RKO (cell line): ENCODE measurements at regions not wholly inside any gene's neighbourhood (a gene's known extent, or its start where the extent isn't known, plus 50 kb on each side); places are given as distances from the start of the nearest gene placed in this dataset.

Experiments
- DNase-seq: peaks from one replicate; pipeline ENCODE4 v3.0.0-alpha.2; 2016; ENCODE audit warnings: low spot score

DNA sequence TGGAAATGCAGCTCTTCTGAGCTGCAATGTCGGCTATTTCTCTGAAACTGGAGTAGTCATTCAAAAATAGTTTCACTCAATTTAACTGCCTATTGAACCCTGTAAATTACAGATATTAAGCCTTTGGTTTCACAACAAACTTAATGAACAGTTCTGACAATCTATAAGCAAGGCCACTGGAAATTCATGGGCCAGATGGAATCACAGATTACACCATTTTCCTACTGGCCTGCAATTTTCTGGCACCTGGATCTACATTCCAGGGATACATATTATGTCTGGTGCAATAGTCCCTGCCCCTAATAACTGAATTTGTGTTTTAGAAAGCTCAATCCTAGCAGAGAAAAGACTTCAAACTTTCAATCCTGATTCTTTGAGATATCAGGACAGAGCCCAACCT, 551.7 kb downstream of the RNF144A start:
- no peak for DNase-seq

DNA sequence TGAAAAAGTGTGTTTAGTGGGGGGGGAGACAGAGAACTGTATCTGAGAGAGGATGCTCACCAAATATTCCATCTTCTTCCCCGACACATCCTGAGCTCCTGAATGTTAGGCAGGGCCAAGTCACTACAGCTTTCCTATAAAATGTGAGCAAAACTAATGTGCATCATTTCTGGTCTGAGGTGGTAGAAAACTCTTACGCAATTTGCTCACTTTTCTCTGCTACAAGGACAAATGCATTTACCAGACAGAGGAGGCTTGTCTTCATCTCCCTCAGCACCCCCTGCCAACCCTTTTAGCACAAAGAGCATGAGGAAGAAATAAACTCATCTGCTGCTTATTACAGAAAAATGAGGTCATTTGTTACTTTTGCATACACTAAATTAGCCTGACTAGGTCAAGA, 554.0 kb downstream of the RNF144A start:
- no peak for DNase-seq

GRCh38 chr2:7472465-7472864, 555.3 kb downstream of the RNF144A start:
- DNase-seq = no peak

DNA sequence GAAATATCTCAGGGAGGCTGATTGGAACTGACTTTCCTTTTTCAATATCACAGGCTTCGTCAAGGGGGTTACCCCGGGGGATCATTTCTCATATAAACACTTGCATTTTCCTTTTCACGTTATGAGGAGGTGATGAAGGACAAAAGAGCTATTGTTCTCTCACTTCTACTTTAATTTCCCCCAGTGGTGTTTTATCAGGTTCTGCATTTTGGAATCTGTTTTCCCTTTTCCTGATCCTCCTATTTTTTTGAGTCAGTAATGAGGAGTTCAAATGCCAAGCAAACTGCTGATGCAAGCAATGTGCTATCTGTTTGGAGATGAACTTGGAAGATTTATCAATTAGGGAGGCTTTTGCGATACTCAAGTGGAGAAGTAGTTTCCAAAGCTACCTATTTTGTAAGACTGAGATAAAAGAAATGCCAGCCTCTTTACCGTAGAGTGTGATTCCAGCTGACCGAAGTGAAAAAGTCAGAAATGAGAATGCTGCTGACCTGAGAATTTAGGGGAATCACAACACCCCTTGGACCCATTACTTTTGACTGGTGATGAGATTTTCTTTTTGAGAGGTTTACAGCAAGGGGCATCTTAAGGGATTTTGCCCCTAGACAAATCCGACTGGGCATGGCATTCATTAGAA, 556.0 kb downstream of the RNF144A start:
- DNase-seq = no peak

DNA sequence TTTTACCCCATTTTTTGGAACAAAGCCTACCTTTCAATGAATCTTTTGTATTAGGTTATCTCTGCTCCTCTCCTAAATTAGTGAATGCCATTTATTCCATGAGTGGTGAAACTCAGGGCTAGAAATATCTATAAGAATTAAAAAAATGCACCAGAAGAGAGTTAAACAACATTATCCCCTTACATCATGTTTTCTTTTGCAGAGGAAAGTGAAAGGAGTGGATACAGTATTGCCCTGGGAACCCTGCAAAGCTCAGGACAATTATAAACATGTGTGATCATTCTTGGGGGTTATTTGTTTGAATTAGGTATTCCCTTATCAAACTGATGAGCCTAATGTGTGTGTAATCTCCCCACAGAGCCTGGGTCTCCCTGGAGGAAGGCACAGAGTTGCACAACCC, 559.2 kb downstream of the RNF144A start:
- no peak for DNase-seq

GRCh38 chr2:7479603-7480002, 562.4 kb downstream of the RNF144A start:
- DNase-seq = no peak

DNA sequence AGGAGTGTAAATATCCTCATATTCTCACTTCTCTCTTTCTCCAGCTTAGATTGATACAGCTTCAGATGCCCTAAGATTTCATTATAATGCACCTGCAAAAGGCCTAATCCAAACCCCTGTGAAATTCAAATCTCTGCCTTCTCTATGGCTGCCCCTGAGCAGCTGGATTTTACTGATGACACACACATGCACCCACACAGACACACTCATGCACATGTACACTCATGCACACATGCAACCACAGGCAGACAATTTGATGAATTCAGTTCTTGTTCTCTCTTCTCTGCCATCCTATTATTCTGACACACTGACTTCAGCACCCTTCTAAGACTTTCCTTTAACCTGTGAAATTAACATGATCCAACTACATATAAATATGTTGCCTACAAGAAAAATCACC, 563.2 kb downstream of the RNF144A start:
- no peak for DNase-seq

DNA sequence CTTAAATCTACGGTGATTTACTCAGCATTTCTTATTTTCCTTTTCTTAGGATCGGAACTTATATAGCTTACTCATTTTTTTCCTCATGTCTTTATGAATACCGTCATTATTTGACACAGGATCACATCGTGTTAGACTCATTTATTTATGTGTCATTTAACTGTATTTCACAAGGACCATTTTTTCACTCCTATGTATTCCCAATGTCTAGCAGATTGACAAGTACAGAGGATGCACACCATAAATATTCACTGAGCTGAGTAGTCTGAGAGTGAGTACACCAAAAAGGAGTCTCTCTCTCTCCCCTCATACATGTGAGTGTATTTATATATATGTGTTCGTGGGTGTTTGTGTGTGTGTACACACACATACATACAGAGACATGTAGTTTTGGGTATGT, 573.5 kb downstream of the RNF144A start:
- no peak for DNase-seq

DNA sequence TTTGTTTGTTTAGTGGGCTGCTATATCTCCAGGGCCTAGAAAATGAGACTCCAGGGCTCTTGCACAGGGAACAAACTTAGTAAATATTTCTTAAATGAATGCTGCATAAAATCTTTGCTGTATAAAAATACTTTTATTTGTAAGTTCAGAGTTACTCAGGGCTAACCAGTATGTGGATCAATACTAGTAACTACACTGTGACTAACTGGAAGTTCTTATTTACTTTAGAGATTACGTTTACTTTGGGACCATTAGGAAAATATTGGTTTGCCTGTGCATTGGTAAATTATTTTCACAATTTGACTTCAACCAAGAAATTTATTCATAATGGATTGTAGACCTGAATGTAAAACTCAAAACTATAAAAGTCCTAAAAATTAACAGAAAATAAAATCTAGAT, 575.5 kb downstream of the RNF144A start:
- no peak for DNase-seq

GRCh38 chr2:7497178-7497577, 580.0 kb downstream of the RNF144A start:
- no peak for DNase-seq

GRCh38 chr2:7499018-7499417, 581.8 kb downstream of the RNF144A start:
- DNase-seq = no peak

- DNase-seq = no peak
Observed at GRCh38 chr2:7502336-7502735, 585.1 kb downstream of the RNF144A start.

GRCh38 chr2:7508296-7508943, 591.2 kb downstream of the RNF144A start:
- no peak for DNase-seq

GRCh38 chr2:7510353-7510752, 593.1 kb downstream of the RNF144A start:
- DNase-seq = no peak

DNA sequence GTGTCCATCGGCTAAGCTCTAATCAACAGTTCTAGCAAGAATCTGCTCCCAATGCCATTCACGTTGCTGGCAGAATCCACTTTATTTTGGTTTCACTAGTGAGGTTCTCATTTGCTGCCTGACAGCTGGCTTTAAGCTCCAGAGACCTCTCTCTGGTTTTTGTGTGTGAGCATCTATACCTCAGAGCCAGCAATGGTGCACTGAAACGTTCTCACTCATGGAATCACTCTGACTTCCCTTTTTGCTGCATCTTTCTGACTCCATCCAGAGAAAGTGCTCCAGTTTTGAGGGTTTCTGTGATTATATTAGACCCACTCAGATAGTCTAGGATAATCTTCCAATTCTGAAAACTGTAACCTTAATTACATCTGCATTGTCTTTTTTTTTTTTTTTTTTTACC, 596.6 kb downstream of the RNF144A start:
- no peak for DNase-seq

GRCh38 chr2:7515327-7515726, 598.1 kb downstream of the RNF144A start:
- no peak for DNase-seq

DNA sequence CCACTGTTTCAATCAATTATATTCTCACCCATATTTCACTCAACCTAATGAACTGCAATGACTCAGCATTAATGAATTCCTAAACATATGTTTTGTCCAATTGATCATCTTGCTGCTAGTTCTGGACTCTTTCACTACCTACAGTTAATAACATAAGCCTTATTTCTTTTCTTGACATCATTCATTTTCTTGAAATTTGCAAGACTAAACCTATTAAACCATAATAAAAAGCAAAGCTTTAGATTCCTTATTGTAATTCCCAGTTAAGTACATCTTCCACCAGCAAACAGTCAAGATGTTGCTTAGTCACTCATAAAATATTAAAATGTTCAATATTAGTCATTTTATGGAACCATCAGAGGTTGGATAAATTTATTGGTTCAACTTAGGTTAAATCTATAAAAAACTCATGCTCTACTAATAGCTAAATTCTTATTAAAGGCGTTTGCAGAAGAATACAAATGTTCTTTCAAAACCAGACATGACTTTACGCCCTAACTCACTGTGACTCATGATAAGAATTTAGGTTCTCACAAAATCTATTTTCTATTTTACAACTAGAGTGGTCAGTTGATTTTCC, 599.4 kb downstream of the RNF144A start:
- no peak for DNase-seq

GRCh38 chr2:7517088-7517487, 599.9 kb downstream of the RNF144A start:
- DNase-seq = no peak

DNA sequence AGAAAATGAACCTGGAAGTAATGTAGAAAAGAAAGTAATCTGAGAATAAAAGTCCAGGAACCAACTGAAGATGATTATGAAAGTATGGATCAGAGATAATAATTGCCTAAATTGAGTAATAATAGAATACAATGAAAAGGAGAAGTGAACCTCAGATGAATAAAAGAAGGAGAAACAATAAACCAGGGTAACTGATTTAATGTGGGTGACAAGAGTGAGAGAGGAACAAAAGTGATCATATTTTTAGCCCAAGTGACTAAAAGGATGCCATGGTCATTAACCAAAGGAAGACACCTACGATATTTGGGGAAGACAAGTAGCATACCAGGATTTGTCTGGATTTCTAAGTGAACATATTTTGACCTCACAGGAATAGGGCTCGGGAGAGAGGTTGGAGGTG, 600.6 kb downstream of the RNF144A start:
- DNase-seq = no peak

- DNase-seq = no peak
Observed at GRCh38 chr2:7523481-7524120, 606.4 kb downstream of the RNF144A start.

DNA sequence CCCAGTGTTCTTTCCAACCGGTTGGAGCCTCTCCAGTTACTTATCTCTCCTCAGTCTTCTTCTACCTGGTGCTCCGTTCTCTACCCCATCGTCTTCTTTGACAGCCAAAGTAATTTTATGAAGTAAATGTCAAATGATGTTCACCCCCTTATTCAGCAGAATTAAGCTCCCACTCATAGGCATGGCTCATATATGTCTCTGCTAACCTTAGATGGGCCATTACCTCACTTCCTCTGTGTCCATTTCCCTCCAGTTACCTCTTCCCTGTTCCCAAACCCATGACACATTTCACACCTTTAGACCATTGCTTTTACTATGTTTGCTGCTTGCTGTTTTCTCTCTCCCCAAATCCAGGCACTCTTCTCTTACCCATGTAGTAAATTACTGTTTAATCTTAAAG, 607.0 kb downstream of the RNF144A start:
- no peak for DNase-seq

- no peak for DNase-seq
Observed at GRCh38 chr2:7525746-7526145, 608.5 kb downstream of the RNF144A start.

DNA sequence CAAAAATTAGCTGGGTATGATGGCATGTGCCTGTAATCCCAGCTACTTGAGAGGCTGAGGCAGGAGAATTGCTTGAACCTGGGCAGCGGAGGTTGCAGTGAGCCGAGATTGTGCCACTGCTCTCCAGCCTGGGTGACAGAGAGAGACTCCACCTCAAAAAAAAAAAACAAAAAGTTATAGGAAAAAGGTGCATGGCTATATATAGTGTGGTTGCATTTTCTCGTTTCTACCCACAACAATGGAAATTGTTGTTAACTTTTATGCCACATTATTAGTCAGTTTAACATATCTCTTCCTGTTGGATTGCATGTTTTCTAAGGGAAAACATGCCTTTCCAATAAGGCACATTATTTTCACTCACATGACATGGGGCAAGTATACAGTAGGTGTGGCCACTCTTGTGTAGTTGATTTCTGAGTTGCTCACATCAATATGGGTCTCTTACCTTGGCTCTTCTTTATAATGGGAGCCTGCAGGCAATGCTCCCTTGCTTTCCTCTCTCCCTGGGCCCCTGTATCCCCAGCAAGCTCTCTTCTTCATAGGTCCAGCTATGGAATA, 610.0 kb downstream of the RNF144A start:
- DNase-seq = no peak
